GM23338 (cell line): ENCODE measurements at regions not wholly inside any gene's neighbourhood (a gene's known extent, or its start where the extent isn't known, plus 50 kb on each side); places are given as distances from the start of the nearest gene placed in this dataset.

ENCODE experiments used
- CREB1 ChIP-seq: fragments of 250-450 bp; sonication (Bioruptor Pico); IDR thresholded peaks from 2 replicates; pipeline ENCODE4 v1.5.0; 2020; ENCODE audit warnings: low read depth, mild to moderate bottlenecking, moderate library complexity
- EZH2 ChIP-seq: fragments of 200-600 bp; sonication (generic); IDR thresholded peaks from one replicate; pipeline ENCODE4 v1.8.0; 2017; ENCODE audit warnings: antibody characterized with exemption, mild to moderate bottlenecking, low read depth; ENCODE audit not compliant: unreplicated experiment
- EZH2phosphoT487 ChIP-seq: fragments of 200-600 bp; sonication (generic); IDR thresholded peaks from one replicate; pipeline ENCODE4 v1.8.1; 2018; ENCODE audit warnings: antibody characterized with exemption; ENCODE audit not compliant: unreplicated experiment
- JUNB ChIP-seq: IDR thresholded peaks from one replicate; pipeline ENCODE4 v1.6.1; 2016; ENCODE audit warnings: antibody characterized with exemption; ENCODE audit not compliant: unreplicated experiment
- POLR2AphosphoS5 ChIP-seq: IDR thresholded peaks from 2 replicates; pipeline ENCODE4 v1.6.1; 2016; ENCODE audit warnings: antibody characterized with exemption, low read depth
- REST ChIP-seq: IDR thresholded peaks from one replicate; pipeline ENCODE4 v1.6.1; 2018; ENCODE audit warnings: antibody characterized with exemption; ENCODE audit not compliant: unreplicated experiment
- ZNF462 ChIP-seq: fragments of 250-450 bp; sonication (Bioruptor Pico); IDR thresholded peaks from 2 replicates; pipeline ENCODE4 v1.5.0; 2020; ENCODE audit warnings: mild to moderate bottlenecking, moderate library complexity
- TF ChIP-seq, protein P1 (sequence below), 2 experiments: fragments of 200-600 bp in 1 of 2; sonication (generic) in 1 of 2; conservative IDR thresholded peaks; 2 replicates each; pipeline versions ENCODE4 v1.5.1 to v1.6.1; 2016 to 2017; ENCODE audit warnings: antibody characterized with exemption in 2 of 2, low read depth in 2 of 2, mild to moderate bottlenecking in 2 of 2, moderate library complexity in 1 of 2

DNA sequence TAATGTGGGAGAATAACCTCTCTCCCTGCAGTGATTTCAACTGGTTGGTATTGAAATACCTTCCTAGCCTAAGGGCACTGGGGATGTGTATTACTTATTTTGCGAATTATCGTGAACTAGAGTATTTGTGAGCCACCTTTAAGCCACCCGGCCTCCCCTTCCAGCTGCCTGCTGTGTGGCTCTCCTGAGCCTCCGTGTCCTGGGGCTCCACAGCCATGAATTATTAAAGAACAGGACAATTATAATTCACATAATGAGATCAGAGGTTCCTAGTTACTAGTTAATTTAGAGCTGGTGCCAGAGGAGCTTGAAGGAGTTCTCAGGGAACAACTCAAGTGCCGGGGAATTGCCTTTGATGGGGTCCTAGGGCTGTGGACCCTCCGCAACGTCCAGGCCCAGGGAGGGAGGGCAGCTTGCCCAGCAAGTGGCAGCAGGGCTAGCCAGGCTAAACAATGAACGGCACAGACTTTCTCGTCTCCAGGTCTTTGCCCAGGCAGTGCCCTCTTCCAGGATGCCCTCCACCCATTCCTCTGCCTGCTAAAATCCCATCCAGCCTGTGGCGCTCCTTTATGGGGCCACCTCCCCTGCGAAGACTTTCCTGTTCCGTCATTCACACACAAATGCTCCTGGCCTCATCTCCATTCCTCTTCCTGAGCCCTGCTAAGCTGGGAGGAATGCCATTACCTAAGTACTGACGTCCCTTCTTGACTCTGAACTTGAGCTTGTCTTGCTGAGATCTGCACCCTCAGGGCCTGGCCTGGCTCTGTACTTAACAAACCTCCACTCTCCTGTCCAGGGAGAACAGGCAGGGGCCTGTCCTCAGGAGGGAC is 91.5 kb downstream of the RTL6 start:
- TF ChIP-seq, protein P1, sequence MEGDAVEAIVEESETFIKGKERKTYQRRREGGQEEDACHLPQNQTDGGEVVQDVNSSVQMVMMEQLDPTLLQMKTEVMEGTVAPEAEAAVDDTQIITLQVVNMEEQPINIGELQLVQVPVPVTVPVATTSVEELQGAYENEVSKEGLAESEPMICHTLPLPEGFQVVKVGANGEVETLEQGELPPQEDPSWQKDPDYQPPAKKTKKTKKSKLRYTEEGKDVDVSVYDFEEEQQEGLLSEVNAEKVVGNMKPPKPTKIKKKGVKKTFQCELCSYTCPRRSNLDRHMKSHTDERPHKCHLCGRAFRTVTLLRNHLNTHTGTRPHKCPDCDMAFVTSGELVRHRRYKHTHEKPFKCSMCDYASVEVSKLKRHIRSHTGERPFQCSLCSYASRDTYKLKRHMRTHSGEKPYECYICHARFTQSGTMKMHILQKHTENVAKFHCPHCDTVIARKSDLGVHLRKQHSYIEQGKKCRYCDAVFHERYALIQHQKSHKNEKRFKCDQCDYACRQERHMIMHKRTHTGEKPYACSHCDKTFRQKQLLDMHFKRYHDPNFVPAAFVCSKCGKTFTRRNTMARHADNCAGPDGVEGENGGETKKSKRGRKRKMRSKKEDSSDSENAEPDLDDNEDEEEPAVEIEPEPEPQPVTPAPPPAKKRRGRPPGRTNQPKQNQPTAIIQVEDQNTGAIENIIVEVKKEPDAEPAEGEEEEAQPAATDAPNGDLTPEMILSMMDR (conservative IDR thresholded peaks at IDR 0.05; ENCODE audit: low read depth in 2 of 2): no peak
- TF ChIP-seq REST (no peak), POLR2AphosphoS5 (no peak), EZH2 (no peak), CREB1 (no peak), EZH2phosphoT487 (no peak), ZNF462 (CRISPR knock-in tag) (no peak), JUNB (no peak)
